T-helper 17 cell (primary cell): ENCODE measurements at regions not wholly inside any gene's neighbourhood (a gene's known extent, or its start where the extent isn't known, plus 50 kb on each side); places are given as distances from the start of the nearest gene placed in this dataset.

ENCODE experiments used
- ATAC-seq: fragments of 150-1000 bp; cut with Tn5 transposase; 2 replicates; pipeline ENCODE4 v1.10.0; 2021; ENCODE audit warnings: mild to moderate bottlenecking, moderate library complexity
- DNase-seq, 3 donors: peaks; one replicate each; pipeline versions ENCODE4 v3.0.0 to v3.0.0-alpha.2; 2020 to 2021
- H3K9me3 ChIP-seq: one replicate; pipeline ENCODE4 v1.7.0; 2013; ENCODE audit warnings: low read length, mild to moderate bottlenecking; ENCODE audit not compliant: control insufficient read depth, poor library complexity, severe bottlenecking
- H3K27ac Mint-ChIP-seq: one replicate; pipeline ENCODE4 v1.8.0; 2022; ENCODE audit warnings: mild to moderate bottlenecking, moderate library complexity, mixed read lengths
- H3K27me3 Mint-ChIP-seq: one replicate; pipeline ENCODE4 v1.8.0; 2022; ENCODE audit warnings: mixed read lengths
- H3K36me3 Mint-ChIP-seq: one replicate; pipeline ENCODE4 v1.8.0; 2022; ENCODE audit warnings: low read depth, mixed read lengths
- H3K4me1 Mint-ChIP-seq: one replicate; pipeline ENCODE4 v1.8.0; 2022; ENCODE audit warnings: mild to moderate bottlenecking, mixed read lengths
- H3K4me3 Mint-ChIP-seq: one replicate; pipeline ENCODE4 v1.8.0; 2022; ENCODE audit warnings: mild to moderate bottlenecking, moderate library complexity, mixed read lengths

- Mint-ChIP-seq H3K4me1 (no peaks in the 10 kb centered on the region), H3K4me3 (no peak overlapping the region), H3K27ac (no peak overlapping the region), H3K27me3 (peaks cover 16% of the 10 kb centered on the region), H3K36me3 (no peaks in the 10 kb centered on the region)
- DNase-seq: no peak
- no peak for ATAC-seq
- H3K9me3 ChIP-seq: no peaks in the 10 kb centered on the region
Observed at GRCh38 chr16:56109205-56109604, 82.1 kb upstream of the GNAO1 start.

GRCh38 chr16:56108724-56109123 is 82.6 kb upstream of the GNAO1 start:
- no peaks in the 10 kb centered on the region for H3K36me3 Mint-ChIP-seq
- no peak overlapping the region for H3K27ac Mint-ChIP-seq
- H3K27me3 Mint-ChIP-seq: peaks cover 16% of the 10 kb centered on the region
- no peak for DNase-seq
- H3K4me3 Mint-ChIP-seq: no peak overlapping the region
- no peaks in the 10 kb centered on the region for H3K9me3 ChIP-seq
- no peak for ATAC-seq
- no peaks in the 10 kb centered on the region for H3K4me1 Mint-ChIP-seq

GRCh38 chr16:56108056-56108471 is 83.2 kb upstream of the GNAO1 start:
- no peak for DNase-seq
- no peaks in the 10 kb centered on the region for H3K4me1 Mint-ChIP-seq
- H3K27me3 Mint-ChIP-seq: peaks cover 18% of the 10 kb centered on the region
- H3K4me3 Mint-ChIP-seq: no peak overlapping the region
- no peaks in the 10 kb centered on the region for H3K36me3 Mint-ChIP-seq
- H3K9me3 ChIP-seq: no peaks in the 10 kb centered on the region
- ATAC-seq: no peak
- H3K27ac Mint-ChIP-seq: no peak overlapping the region

GRCh38 chr16:56106527-56106926 is 84.8 kb upstream of the GNAO1 start:
- Mint-ChIP-seq H3K27me3 (peaks cover 7% of the 10 kb centered on the region), H3K27ac (no peak overlapping the region), H3K4me1 (no peaks in the 10 kb centered on the region)

GRCh38 chr16:56102906-56103305 is 88.4 kb upstream of the GNAO1 start:
- DNase-seq (no peak), ATAC-seq (no peak)
- H3K4me3 Mint-ChIP-seq: no peak overlapping the region

More at GRCh38 chr16:56106527-56106926, 84.8 kb upstream of the GNAO1 start:
- H3K9me3 ChIP-seq: no peaks in the 10 kb centered on the region
- H3K36me3 Mint-ChIP-seq: no peaks in the 10 kb centered on the region
- DNase-seq (no peak), ATAC-seq (no peak)
- H3K4me3 Mint-ChIP-seq: no peak overlapping the region

GRCh38 chr16:56102183-56102686 is 89.1 kb upstream of the GNAO1 start:
- no peak overlapping the region for H3K4me3 Mint-ChIP-seq
- no peaks in the 10 kb centered on the region for H3K9me3 ChIP-seq
- DNase-seq (no peak), ATAC-seq (no peak)
- no peaks in the 10 kb centered on the region for H3K36me3 Mint-ChIP-seq
- H3K27me3 Mint-ChIP-seq: peaks cover 25% of the 10 kb centered on the region
- no peaks in the 10 kb centered on the region for H3K4me1 Mint-ChIP-seq
- no peak overlapping the region for H3K27ac Mint-ChIP-seq

More at GRCh38 chr16:56102906-56103305, 88.4 kb upstream of the GNAO1 start:
- Mint-ChIP-seq H3K36me3 (no peaks in the 10 kb centered on the region), H3K4me1 (no peaks in the 10 kb centered on the region), H3K27ac (no peak overlapping the region), H3K27me3 (peaks cover 19% of the 10 kb centered on the region)
- no peaks in the 10 kb centered on the region for H3K9me3 ChIP-seq

GRCh38 chr16:56101480-56101879 is 89.8 kb upstream of the GNAO1 start:
- ATAC-seq (no peak), DNase-seq (no peak)
- Mint-ChIP-seq H3K27me3 (peaks cover 25% of the 10 kb centered on the region), H3K27ac (no peak overlapping the region), H3K4me3 (no peak overlapping the region), H3K36me3 (no peaks in the 10 kb centered on the region), H3K4me1 (no peaks in the 10 kb centered on the region)
- no peaks in the 10 kb centered on the region for H3K9me3 ChIP-seq

GRCh38 chr16:56097306-56097705 is 94.0 kb upstream of the GNAO1 start:
- Mint-ChIP-seq H3K36me3 (peaks cover 2% of the 10 kb centered on the region), H3K4me3 (no peak overlapping the region), H3K27me3 (peaks cover 23% of the 10 kb centered on the region), H3K27ac (no peak overlapping the region), H3K4me1 (no peaks in the 10 kb centered on the region)
- no peak for DNase-seq
- ATAC-seq: no peak
- no peaks in the 10 kb centered on the region for H3K9me3 ChIP-seq

GRCh38 chr16:56094231-56094630 is 97.1 kb upstream of the GNAO1 start:
- ATAC-seq: no peak
- Mint-ChIP-seq H3K27ac (no peak overlapping the region), H3K4me1 (no peaks in the 10 kb centered on the region), H3K36me3 (peaks cover 2% of the 10 kb centered on the region), H3K4me3 (no peak overlapping the region), H3K27me3 (peaks cover 28% of the 10 kb centered on the region)
- no peak for DNase-seq
- no peaks in the 10 kb centered on the region for H3K9me3 ChIP-seq

GRCh38 chr16:56093055-56093454 is 98.2 kb upstream of the GNAO1 start:
- H3K27me3 Mint-ChIP-seq: peaks cover 19% of the 10 kb centered on the region
- ATAC-seq (no peak), DNase-seq (no peak)
- peaks cover 2% of the 10 kb centered on the region for H3K36me3 Mint-ChIP-seq
- H3K4me1 Mint-ChIP-seq: no peaks in the 10 kb centered on the region
- H3K9me3 ChIP-seq: no peaks in the 10 kb centered on the region
- no peak overlapping the region for H3K27ac Mint-ChIP-seq
- no peak overlapping the region for H3K4me3 Mint-ChIP-seq

- Mint-ChIP-seq H3K36me3 (peaks cover 4% of the 10 kb centered on the region), H3K4me3 (no peak overlapping the region), H3K27ac (no peak overlapping the region), H3K4me1 (no peaks in the 10 kb centered on the region), H3K27me3 (peaks cover 8% of the 10 kb centered on the region)
- DNase-seq (no peak), ATAC-seq (no peak)
- no peaks in the 10 kb centered on the region for H3K9me3 ChIP-seq
Observed at GRCh38 chr16:56090076-56090475, 101.2 kb upstream of the GNAO1 start.

- Mint-ChIP-seq H3K36me3 (peaks cover 4% of the 10 kb centered on the region), H3K4me1 (no peaks in the 10 kb centered on the region), H3K27me3 (peaks cover 6% of the 10 kb centered on the region), H3K4me3 (no peak overlapping the region), H3K27ac (no peak overlapping the region)
- H3K9me3 ChIP-seq: no peaks in the 10 kb centered on the region
- DNase-seq (no peak), ATAC-seq (no peak)
Observed at GRCh38 chr16:56087626-56088025, 103.7 kb upstream of the GNAO1 start.

GRCh38 chr16:56081371-56081770 is 109.9 kb upstream of the GNAO1 start:
- H3K27ac Mint-ChIP-seq: no peak overlapping the region
- ATAC-seq (no peak), DNase-seq (no peak)
- H3K27me3 Mint-ChIP-seq: peaks cover 1% of the 10 kb centered on the region
- no peaks in the 10 kb centered on the region for H3K4me1 Mint-ChIP-seq
- H3K36me3 Mint-ChIP-seq: no peaks in the 10 kb centered on the region
- no peaks in the 10 kb centered on the region for H3K9me3 ChIP-seq
- H3K4me3 Mint-ChIP-seq: no peak overlapping the region

- no peak for DNase-seq
- no peak overlapping the region for H3K4me3 Mint-ChIP-seq
- H3K4me1 Mint-ChIP-seq: no peaks in the 10 kb centered on the region
- no peak overlapping the region for H3K27ac Mint-ChIP-seq
- ATAC-seq: no peak
- no peaks in the 10 kb centered on the region for H3K36me3 Mint-ChIP-seq
- H3K27me3 Mint-ChIP-seq: peaks cover 12% of the 10 kb centered on the region
- H3K9me3 ChIP-seq: no peaks in the 10 kb centered on the region
Observed at GRCh38 chr16:56075732-56076388, 115.4 kb upstream of the GNAO1 start.
